SK-N-SH treated with all-trans-retinoic acid at 6 μM for 48 hours (cell line): ENCODE measurements at regions not wholly inside any gene's neighbourhood (a gene's known extent, or its start where the extent isn't known, plus 50 kb on each side); places are given as distances from the start of the nearest gene placed in this dataset.

Experiments used
- ATAC-seq: fragments of 200-7000 bp; cut with Tn5 transposase; 3 replicates; pipeline ENCODE4 v1.9.1; 2020; ENCODE audit warnings: mild to moderate bottlenecking, moderate library complexity
- ARNTL ChIP-seq: fragments of 450-650 bp; formaldehyde crosslinking; IDR thresholded peaks from 2 replicates; pipeline ENCODE4 v1.5.0; 2020; ENCODE audit warnings: low read depth, mild to moderate bottlenecking, moderate library complexity, borderline replicate concordance
- BACH2 ChIP-seq: fragments of 250-450 bp; sonication (Bioruptor Pico); IDR thresholded peaks from 2 replicates; pipeline ENCODE4 v1.9.0; 2021; ENCODE audit warnings: mild to moderate bottlenecking, borderline replicate concordance
- CREB5 ChIP-seq: fragments of 250-450 bp; sonication (Bioruptor Pico); IDR thresholded peaks from 2 replicates; pipeline ENCODE4 v1.5.1; 2020; ENCODE audit warnings: low read depth, mild to moderate bottlenecking, moderate library complexity
- CSDC2 ChIP-seq: fragments of 250-450 bp; sonication (Bioruptor Pico); IDR thresholded peaks from 2 replicates; pipeline ENCODE4 v1.5.0; 2020; ENCODE audit warnings: mild to moderate bottlenecking, moderate library complexity
- CSRNP3 ChIP-seq: fragments of 250-450 bp; sonication (Bioruptor Pico); IDR thresholded peaks from 2 replicates; pipeline ENCODE4 v1.5.1; 2021; ENCODE audit warnings: mild to moderate bottlenecking, moderate library complexity
- ESRRG ChIP-seq: fragments of 250-450 bp; sonication (Bioruptor Pico); IDR thresholded peaks from 2 replicates; pipeline ENCODE4 v1.6.1; 2021; ENCODE audit warnings: mild to moderate bottlenecking
- GLIS3 ChIP-seq: fragments of 250-450 bp; sonication (Bioruptor Pico); IDR thresholded peaks from 2 replicates; pipeline ENCODE4 v1.5.0; 2020; ENCODE audit warnings: mild to moderate bottlenecking, moderate library complexity
- ISL1 ChIP-seq: fragments of 250-450 bp; sonication (Bioruptor Pico); IDR thresholded peaks from 2 replicates; pipeline ENCODE4 v2.1.2; 2022; ENCODE audit warnings: mild to moderate bottlenecking, moderate library complexity
- PATZ1 ChIP-seq: fragments of 250-450 bp; sonication (Bioruptor Pico); IDR thresholded peaks from 2 replicates; pipeline ENCODE4 v1.8.0; 2020; ENCODE audit warnings: mild to moderate bottlenecking, moderate library complexity, borderline replicate concordance
- PPARA ChIP-seq: fragments of 250-450 bp; sonication (Bioruptor Pico); IDR thresholded peaks from 2 replicates; pipeline ENCODE4 v1.5.0; 2020; ENCODE audit warnings: mild to moderate bottlenecking, borderline replicate concordance
- RARB ChIP-seq: fragments of 250-450 bp; sonication (Bioruptor Pico); IDR thresholded peaks from 2 replicates; pipeline ENCODE4 v1.8.0; 2021; ENCODE audit warnings: mild to moderate bottlenecking, moderate library complexity
- SNAI2 ChIP-seq: fragments of 250-450 bp; sonication (Bioruptor Pico); IDR thresholded peaks from 2 replicates; pipeline ENCODE4 v1.5.0; 2020; ENCODE audit warnings: mild to moderate bottlenecking, moderate library complexity
- TCF4 ChIP-seq: fragments of 250-450 bp; sonication (Bioruptor Pico); IDR thresholded peaks from 2 replicates; pipeline ENCODE4 v1.8.0; 2021; ENCODE audit warnings: mild to moderate bottlenecking, moderate library complexity, borderline replicate concordance
- TOX ChIP-seq: fragments of 250-450 bp; sonication (Bioruptor Pico); IDR thresholded peaks from 2 replicates; pipeline ENCODE4 v1.8.0; 2021; ENCODE audit warnings: mild to moderate bottlenecking, moderate library complexity, borderline replicate concordance
- TSHZ2 ChIP-seq: fragments of 250-450 bp; sonication (Bioruptor Pico); IDR thresholded peaks from 2 replicates; pipeline ENCODE4 v1.5.0; 2020; ENCODE audit warnings: mild to moderate bottlenecking, moderate library complexity
- ZC3H10 ChIP-seq: fragments of 250-450 bp; sonication (Bioruptor Pico); IDR thresholded peaks from 2 replicates; pipeline ENCODE4 v1.5.1; 2021; ENCODE audit warnings: mild to moderate bottlenecking, moderate library complexity
- ZFP3 ChIP-seq: fragments of 250-450 bp; sonication (Bioruptor Pico); IDR thresholded peaks from 2 replicates; pipeline ENCODE4 v1.5.0; 2020; ENCODE audit warnings: mild to moderate bottlenecking, moderate library complexity
- ZFP30 ChIP-seq: fragments of 450-650 bp; formaldehyde crosslinking; IDR thresholded peaks from 2 replicates; pipeline ENCODE4 v1.5.0; 2022; ENCODE audit warnings: mild to moderate bottlenecking, moderate library complexity
- ZNF70 ChIP-seq: fragments of 450-650 bp; formaldehyde crosslinking; IDR thresholded peaks from 2 replicates; pipeline ENCODE4 v1.5.0; 2020; ENCODE audit warnings: mild to moderate bottlenecking, moderate library complexity
- ZNF8 ChIP-seq: fragments of 450-650 bp; formaldehyde crosslinking; IDR thresholded peaks from 2 replicates; pipeline ENCODE4 v1.5.0; 2020; ENCODE audit warnings: mild to moderate bottlenecking, moderate library complexity

GRCh38 chr5:162393534-162393933, 326.0 kb downstream of the GABRG2 start:
- TF ChIP-seq CSDC2 (no peak), TOX (CRISPR knock-in tag) (no peak), TSHZ2 (CRISPR knock-in tag) (no peak), PATZ1 (CRISPR knock-in tag) (no peak), ZNF70 (no peak), TCF4 (CRISPR knock-in tag) (no peak), RARB (CRISPR knock-in tag) (no peak), PPARA (CRISPR knock-in tag) (no peak), ESRRG (CRISPR knock-in tag) (no peak), CREB5 (CRISPR knock-in tag) (no peak), ZNF8 (CRISPR knock-in tag) (no peak), ZC3H10 (no peak), CSRNP3 (CRISPR knock-in tag) (no peak), ZFP3 (no peak)
- ATAC-seq = no peak

GRCh38 chr5:162407614-162408013, 340.0 kb downstream of the GABRG2 start:
- TF ChIP-seq RARB (CRISPR knock-in tag) (no peak), ARNTL (no peak), ISL1 (CRISPR knock-in tag) (no peak), SNAI2 (CRISPR knock-in tag) (no peak), CREB5 (CRISPR knock-in tag) (no peak), ZNF70 (no peak), PATZ1 (CRISPR knock-in tag) (no peak), TSHZ2 (CRISPR knock-in tag) (no peak), GLIS3 (CRISPR knock-in tag) (no peak), ZFP3 (no peak), CSRNP3 (CRISPR knock-in tag) (no peak), ZFP30 (CRISPR knock-in tag) (no peak), ZNF8 (CRISPR knock-in tag) (no peak), BACH2 (CRISPR knock-in tag) (no peak), CSDC2 (no peak), PPARA (CRISPR knock-in tag) (no peak)
- no peak for ATAC-seq
